ENCODE measurements at regions not wholly inside any gene's neighbourhood (a gene's known extent, or its start where the extent isn't known, plus 50 kb on each side); places are given as distances from the start of the nearest gene placed in this dataset.
"Not testable (repeated sequence)": the region's sequence is repeated elsewhere in the genome, so short reads cannot be mapped to it uniquely, and the experiment has no call there.

- TF ChIP-seq ZNF384 (IDR thresholded peaks at IDR 0.05; ENCODE audit: borderline replicate concordance, low read depth, low read length); BHLHE40 (IDR thresholded peaks at IDR 0.05; ENCODE audit: borderline replicate concordance in 1 of 2, low read depth in 2 of 2, low read length in 1 of 2); SMC3 (IDR thresholded peaks at IDR 0.05; ENCODE audit: borderline replicate concordance, low read length): not testable (repeated sequence)
- TF ChIP-seq, protein P1, sequence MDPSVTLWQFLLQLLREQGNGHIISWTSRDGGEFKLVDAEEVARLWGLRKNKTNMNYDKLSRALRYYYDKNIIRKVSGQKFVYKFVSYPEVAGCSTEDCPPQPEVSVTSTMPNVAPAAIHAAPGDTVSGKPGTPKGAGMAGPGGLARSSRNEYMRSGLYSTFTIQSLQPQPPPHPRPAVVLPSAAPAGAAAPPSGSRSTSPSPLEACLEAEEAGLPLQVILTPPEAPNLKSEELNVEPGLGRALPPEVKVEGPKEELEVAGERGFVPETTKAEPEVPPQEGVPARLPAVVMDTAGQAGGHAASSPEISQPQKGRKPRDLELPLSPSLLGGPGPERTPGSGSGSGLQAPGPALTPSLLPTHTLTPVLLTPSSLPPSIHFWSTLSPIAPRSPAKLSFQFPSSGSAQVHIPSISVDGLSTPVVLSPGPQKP (IDR thresholded peaks at IDR 0.05; ENCODE audit: low read depth, low read length): not testable (repeated sequence)
Observed at GRCh38 chr2:75394764-75395163, 166.0 kb downstream of the EVA1A start.

All from GM12878 (cell line).